GM23248 (cell line): ENCODE measurements at regions not wholly inside any gene's neighbourhood (a gene's known extent, or its start where the extent isn't known, plus 50 kb on each side); places are given as distances from the start of the nearest gene placed in this dataset.

Source experiments
- EZH2 ChIP-seq: fragments of 200-600 bp; sonication (generic); IDR thresholded peaks from 2 replicates; pipeline ENCODE4 v1.6.1; 2018; ENCODE audit warnings: antibody characterized with exemption, mild to moderate bottlenecking; ENCODE audit not compliant: insufficient read depth, poor library complexity, severe bottlenecking
- EZH2phosphoT487 ChIP-seq: fragments of 200-600 bp; sonication (generic); IDR thresholded peaks from 2 replicates; pipeline ENCODE4 v1.6.1; 2018; ENCODE audit warnings: antibody characterized with exemption, moderate library complexity, mild to moderate bottlenecking, low read depth; ENCODE audit not compliant: insufficient read depth

DNA sequence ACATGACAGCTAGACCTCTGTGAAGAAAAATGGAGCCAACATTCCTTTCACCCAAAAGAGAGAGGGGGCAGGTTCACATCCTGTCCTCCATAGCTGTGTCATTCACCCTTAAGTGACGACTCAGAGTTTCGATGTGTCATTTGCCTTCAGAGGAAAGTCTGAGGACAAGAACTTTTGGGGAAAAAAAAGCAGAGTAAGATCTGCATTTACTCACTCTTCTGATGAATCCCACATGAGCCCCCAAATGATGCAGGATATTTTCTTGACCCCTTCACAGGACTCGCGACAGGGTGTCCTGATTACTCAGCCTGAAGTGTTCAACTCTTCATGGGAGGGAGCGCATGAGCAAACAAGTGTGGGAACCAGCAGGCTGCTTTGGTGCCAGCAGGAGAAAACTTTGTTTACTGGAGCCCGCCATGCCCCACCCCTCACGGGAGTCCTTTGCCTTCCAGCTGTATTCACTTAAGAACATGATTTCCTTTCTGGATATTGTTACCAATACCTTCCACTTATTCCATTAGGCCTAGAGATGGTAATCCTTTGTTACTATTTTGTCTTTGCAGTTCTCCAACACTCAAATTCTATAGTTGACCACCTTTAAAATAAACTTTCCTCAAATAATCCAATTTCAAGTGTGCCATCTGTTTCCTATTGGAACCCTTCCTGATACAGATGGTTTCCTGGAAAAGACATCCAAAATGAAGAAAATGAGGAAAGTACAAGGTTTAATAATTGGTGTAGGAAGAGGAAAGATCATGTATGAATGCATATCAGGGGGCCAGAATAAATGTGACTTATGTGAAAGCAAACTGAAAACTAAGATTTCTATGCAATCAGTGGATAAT is 729.8 kb downstream of the FAM181B start:
- TF ChIP-seq EZH2 (no peak), EZH2phosphoT487 (no peak)
